HG02610 (cell line): ENCODE measurements at regions not wholly inside any gene's neighbourhood (a gene's known extent, or its start where the extent isn't known, plus 50 kb on each side); places are given as distances from the start of the nearest gene placed in this dataset.
A peak's percentile ranks its signal among the peaks of the same experiment; 100 is the strongest.
"Not testable (repeated sequence)": the region's sequence is repeated elsewhere in the genome, so short reads cannot be mapped to it uniquely, and the experiment has no call there.

Source experiments
- ATAC-seq: cut with Tn5 transposase; IDR thresholded peaks from one replicate; pipeline ENCODE4 v1.9.1; 2021; ENCODE audit warnings: mild to moderate bottlenecking, moderate library complexity; ENCODE audit not compliant: unreplicated experiment

DNA sequence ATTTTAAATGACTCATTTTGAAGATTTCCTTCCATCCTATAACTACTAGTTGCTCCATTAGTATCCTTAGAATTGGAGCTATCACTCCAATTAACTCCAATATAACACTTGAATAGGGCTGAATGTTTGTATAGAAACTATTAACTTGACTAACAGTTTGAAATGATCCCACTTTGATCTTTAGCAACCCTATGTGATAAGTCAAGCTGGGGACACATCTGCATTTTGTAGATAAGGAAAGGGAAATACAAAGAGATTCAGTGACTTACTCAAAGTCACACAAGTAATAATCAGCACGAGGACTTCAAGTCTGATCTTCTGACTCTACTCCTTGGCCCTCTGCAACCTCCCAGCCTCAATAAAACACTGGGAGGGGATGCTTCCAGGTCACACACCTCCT is 101.1 kb downstream of the TMEM215 start:
- no peak for ATAC-seq

DNA sequence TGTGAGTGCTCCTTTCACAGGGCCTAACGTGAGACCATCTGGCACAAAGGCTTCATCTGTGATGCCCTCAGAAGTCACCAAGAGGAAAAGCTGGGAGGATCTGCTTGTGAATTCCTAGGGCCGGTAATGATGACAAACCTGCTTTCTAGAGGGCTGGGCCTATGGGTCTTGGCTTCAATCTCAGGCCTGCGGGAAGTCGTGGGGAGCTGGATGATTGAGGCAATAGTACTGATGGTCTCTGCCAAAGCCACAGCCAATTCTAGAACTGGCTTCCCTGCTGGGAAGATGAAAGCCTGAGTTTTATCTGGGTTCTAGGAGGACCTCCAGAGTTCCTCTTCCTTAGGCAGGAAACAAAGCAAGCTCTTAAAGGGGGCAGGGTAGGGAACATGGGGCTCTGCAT is 102.7 kb downstream of the TMEM215 start:
- ATAC-seq: no peak

DNA sequence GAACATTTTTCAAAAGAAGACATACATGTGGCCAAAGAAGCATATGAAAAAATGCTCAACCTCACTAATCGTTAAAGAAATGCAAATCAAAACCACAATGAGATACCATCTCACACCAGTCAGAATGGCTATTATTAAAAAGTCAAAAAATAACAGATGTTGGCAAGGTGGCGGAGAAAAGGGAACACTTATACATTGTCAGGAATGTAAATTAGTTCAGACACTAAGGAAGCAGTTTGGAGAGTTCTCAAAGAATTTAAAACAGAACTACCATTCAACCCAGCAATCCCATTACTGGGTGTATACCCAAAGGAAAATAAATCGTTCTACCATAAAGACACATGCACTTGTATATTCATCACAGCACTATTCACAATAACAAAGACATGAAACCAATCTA is 106.9 kb downstream of the APTX start:
- not testable (repeated sequence) for ATAC-seq

DNA sequence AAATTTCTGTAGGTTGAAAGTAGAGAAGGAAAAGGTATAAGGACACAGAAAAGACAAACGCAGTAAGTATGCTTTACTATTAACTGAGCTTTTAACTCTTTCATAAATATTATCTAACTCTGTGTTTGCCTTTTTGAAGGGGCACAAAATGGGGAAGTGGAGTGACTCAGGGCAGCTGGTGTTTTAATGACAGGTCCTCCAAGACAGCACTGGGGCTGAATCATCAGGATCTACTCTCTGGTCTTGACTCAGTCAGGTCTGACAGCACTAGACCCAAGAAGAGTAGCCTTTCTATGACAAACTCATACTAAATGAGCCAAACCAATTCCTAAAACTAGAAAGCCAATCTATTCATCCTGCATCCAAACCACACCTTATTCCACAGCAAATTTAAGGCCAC is 102.2 kb downstream of the APTX start:
- ATAC-seq: no peak

DNA sequence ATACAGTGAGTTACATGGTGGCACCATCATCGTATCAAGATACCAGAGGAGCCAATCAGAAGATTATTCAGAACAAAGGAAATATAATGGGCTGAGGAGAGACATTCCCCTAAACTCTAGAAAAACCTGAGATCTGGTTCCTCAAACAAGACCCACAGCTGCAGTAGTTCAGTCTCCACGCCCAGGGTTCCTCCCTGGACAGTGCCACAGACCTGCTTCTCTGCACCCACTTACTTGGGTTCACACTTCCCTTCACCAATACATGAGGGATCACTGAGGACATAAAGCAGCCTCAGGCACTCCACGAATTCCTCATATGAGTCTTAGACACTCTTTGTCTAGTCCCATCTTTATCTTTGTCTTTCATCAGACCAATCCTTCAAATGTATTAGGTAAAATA is 101.7 kb downstream of the APTX start:
- ATAC-seq: no peak

DNA sequence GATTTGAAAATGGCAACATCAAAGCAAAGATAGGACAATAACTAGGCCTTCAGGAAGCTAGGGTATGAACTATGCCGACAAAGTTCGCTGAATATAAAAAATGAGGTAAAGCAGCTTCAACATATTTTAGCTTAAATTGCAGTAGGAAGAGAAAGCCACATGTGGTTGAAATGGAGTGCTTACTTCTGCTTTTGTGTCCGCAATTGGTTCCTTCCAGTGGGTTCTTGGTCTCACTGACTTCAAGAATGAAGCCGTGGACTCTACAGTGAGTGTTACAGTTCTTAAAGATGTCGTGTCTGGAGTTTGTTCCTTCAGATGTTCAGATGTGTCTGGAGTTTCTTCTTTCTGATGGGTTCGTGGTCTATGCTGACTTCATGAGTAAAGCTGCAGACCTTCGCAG is 95.2 kb downstream of the APTX start:
- peak; percentile 90 for ATAC-seq

DNA sequence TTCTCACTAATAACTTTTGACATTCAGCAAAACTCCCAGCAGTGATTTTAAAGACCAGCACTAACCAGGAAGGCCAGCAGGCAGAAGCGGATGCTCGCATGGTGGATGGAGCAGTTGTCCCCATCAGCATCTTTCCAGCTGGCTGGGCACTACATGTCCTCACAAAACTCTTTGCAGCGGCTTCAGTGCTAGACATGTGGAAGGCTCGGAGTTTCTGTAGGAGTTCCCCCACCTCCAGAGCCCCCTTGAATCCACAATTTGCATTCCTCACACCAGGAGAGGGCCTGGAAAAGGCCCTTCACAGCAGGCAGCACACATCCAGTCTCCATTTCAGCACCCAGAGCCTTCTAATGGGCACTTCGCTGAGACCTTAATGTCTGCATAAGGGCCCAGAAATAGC is 85.6 kb downstream of the APTX start:
- ATAC-seq: no peak

DNA sequence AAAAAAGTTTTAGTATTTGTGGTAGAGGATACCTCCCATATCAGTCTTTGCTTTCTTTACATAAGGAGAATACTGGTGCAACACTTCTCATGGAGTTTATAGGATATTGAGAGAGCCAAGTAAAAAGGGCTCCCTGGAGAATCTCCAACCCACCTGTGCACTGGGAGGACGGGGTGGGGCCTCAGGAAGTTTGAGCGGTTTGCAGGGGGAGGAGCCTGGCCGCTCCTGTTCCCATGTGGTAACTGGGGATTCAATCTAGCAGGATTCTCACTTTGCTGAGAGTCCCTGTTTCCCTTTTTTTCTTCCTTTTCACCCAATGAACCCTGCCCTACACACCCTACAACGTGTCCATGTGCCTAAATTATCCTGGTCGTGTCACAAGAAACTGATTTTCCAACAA is 82.8 kb downstream of the APTX start:
- no peak for ATAC-seq
